ES-I3 (cell line): ENCODE measurements at regions not wholly inside any gene's neighbourhood (a gene's known extent, or its start where the extent isn't known, plus 50 kb on each side); places are given as distances from the start of the nearest gene placed in this dataset.

Source experiments
- H3K36me3 ChIP-seq: 2 replicates; pipeline ENCODE4 v1.6.1; 2013; ENCODE audit warnings: mild to moderate bottlenecking, low read length, control low read depth, moderate library complexity; ENCODE audit not compliant: insufficient read depth
- H3K4me1 ChIP-seq: 2 replicates; pipeline ENCODE4 v1.6.1; 2013; ENCODE audit warnings: mild to moderate bottlenecking, control low read depth, low read length; ENCODE audit not compliant: insufficient read depth
- H3K9ac ChIP-seq: 2 replicates; pipeline ENCODE4 v1.6.1; 2013; ENCODE audit warnings: low read depth, mild to moderate bottlenecking, low read length, moderate library complexity
- H3K9me3 ChIP-seq: 2 replicates; pipeline ENCODE4 v1.6.1; 2013; ENCODE audit warnings: mild to moderate bottlenecking, low read length, moderate library complexity; ENCODE audit not compliant: control insufficient read depth, insufficient read depth

DNA sequence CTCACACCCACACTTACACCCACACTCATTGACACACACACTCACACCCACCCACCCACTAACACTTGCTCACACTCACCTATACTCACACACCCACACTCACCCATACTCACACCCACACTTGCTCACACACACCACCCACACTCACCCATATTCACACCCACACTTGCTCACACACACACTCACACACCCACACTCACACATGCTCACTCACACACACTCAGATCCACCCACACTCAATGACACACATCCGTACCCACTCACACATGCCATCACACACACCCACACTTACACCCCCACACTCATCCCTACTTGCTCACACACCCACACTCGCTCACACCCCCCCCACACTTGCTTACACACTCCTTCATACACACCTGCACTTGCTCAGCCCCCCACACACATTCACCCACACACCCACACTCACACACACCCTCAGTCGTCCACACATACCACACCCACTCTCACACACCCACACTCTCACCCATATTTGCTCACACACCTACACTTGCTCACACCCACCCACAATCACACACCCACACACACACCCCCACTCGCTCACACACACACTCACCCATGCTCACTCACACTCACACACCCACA, 321.1 kb upstream of the N4BP1 start:
- no peaks in the 10 kb centered on the region for H3K4me1 ChIP-seq
- H3K36me3 ChIP-seq: no peaks in the 10 kb centered on the region
- H3K9me3 ChIP-seq: no peaks in the 10 kb centered on the region
- no peak overlapping the region for H3K9ac ChIP-seq

DNA sequence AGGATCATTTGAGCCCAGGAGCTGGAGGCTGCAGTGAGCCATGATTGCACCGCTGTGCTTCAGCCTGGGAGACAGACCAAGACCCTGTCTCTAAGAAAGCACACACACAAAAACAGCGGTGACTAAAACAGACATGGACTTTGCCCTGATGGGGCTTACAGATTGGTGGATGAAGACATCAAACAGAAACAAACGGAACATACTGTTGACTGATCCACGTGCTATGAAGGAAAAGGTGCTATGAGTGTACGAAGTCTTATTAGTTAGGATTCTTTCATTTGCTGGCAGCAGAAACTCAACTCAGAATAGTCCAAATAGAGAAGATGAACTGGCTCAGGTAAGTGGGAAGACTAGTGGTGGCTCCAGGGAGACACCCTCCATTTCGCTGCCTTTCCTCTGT, 309.8 kb upstream of the N4BP1 start:
- Histone ChIP-seq H3K36me3 (no peaks in the 10 kb centered on the region), H3K9me3 (no peaks in the 10 kb centered on the region), H3K9ac (no peak overlapping the region), H3K4me1 (no peaks in the 10 kb centered on the region)

DNA sequence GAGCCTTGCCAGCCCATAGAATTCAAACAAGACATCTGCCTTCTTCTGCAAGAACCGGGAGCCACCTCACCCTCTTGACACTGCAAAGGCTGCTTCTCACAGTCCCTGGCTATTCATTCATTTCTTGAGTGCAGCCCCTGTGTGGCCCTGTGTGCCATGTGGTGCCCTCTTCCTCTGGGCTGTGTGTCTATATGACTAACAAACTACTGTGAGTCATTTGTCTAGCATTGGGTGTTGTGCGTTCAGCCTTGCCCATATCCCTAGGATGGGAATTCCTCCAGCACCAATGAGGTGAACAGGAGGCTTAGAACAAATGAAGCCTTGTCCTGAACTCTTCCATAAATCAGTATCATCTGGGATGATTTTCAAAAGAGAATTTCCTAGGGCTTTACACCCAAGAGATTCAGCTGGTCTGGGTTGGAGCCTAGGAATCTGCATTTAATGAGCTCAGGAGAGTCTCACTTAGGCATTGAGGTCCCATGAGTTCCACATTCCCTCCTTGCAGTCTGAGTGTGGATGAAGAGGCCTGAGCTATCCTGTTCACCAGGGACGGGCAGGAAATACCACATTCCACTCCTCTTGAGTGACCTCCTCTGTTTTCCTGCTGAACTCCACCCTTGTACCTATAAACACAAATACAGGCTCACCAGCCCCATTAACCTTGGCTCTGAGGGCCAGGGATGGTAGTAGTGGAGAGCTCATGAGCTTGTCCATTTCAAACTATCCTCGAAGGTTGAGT, 308.7 kb upstream of the N4BP1 start:
- no peaks in the 10 kb centered on the region for H3K4me1 ChIP-seq
- H3K9me3 ChIP-seq: no peaks in the 10 kb centered on the region
- H3K9ac ChIP-seq: no peak overlapping the region
- H3K36me3 ChIP-seq: no peaks in the 10 kb centered on the region

DNA sequence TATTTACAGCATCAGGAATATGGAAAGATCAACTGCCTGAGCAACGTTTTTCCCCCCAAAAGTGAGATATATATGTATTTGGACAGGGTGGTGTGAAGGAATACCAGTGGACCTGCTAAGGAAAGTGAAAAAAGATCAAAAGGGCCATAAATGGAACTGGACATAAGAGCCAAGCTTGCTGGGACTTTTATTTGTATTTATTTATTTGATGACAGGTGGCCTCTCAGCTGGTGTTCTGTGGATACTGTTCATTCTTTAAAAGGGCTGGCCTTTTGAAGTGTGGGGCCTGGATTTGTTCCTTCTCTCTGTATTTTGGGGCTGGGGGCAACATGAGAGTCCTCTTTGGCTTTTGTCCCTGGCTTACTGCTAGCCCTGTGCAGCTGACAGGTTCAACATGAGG, 306.6 kb upstream of the N4BP1 start:
- Histone ChIP-seq H3K36me3 (no peaks in the 10 kb centered on the region), H3K4me1 (0 out of 2 replicates have a peak, but pooled peaks cover 6% of the 10 kb centered on the region), H3K9ac (no peak overlapping the region), H3K9me3 (no peaks in the 10 kb centered on the region)

DNA sequence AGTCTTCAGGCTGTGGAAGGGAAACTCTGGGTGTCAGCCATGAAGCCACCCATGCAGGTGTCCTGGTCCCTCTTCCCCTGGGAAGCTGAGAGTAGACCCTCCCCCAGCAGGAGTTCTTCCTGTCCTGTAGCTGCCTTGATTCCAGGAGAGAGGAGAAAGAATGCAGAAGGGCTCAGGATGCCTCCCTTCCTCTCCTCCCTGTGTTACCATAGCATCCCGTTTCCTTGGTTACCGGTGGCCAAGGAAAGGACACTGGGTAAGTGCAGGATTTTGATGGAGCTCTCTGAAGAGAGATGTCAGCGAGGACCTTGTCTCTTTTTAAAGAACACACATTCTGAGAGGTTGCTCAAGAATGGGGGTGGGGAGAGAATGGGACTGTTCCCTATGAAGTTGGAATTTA, 304.1 kb upstream of the N4BP1 start:
- Histone ChIP-seq H3K9ac (no peak overlapping the region), H3K36me3 (no peaks in the 10 kb centered on the region), H3K9me3 (no peaks in the 10 kb centered on the region), H3K4me1 (0 out of 2 replicates have a peak, but pooled peaks cover 6% of the 10 kb centered on the region)

DNA sequence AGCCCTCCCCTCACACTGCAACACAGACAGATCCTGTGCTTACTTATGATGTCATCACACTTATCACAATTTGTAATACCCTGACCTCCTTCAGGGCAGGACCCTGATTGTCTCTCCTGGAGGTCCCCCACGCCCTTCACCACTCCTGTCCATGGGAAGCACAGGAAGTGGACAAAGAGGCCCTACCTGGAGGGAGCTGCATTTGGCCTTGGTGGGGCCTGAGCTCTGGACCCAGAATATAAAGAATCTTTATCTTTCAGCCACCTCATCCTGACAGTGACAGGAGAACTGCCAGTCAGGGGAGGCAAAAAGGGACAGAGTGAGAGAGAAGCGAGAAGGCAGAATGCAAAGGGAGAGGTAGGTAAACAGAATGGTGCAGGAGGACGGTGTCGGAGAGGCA, 303.4 kb upstream of the N4BP1 start:
- Histone ChIP-seq H3K9me3 (no peaks in the 10 kb centered on the region), H3K36me3 (no peaks in the 10 kb centered on the region), H3K4me1 (0 out of 2 replicates have a peak, but pooled peaks cover 6% of the 10 kb centered on the region), H3K9ac (no peak overlapping the region)

DNA sequence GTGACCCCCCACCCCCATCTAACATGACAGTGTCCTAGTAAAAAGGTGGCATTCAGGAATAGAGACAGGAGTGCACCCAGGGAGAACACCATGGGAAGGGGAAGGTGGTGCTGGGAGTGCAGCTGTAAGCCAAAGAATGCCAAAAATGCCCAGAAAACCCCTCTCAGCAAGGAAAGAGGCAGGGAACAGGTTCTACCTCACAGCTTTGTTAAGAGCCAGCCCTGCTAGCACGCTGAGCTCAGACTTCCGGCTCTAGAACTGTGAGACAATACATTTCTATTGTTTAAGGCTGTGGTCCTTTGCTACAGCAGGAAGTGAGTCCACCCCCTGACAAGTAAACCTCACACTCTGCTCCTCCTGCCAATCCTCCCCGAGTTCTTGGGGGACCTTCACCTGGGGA, 302.4 kb upstream of the N4BP1 start:
- H3K4me1 ChIP-seq: 0 out of 2 replicates have a peak, but pooled peaks cover 6% of the 10 kb centered on the region
- no peaks in the 10 kb centered on the region for H3K36me3 ChIP-seq
- H3K9ac ChIP-seq: no peak overlapping the region
- no peaks in the 10 kb centered on the region for H3K9me3 ChIP-seq

DNA sequence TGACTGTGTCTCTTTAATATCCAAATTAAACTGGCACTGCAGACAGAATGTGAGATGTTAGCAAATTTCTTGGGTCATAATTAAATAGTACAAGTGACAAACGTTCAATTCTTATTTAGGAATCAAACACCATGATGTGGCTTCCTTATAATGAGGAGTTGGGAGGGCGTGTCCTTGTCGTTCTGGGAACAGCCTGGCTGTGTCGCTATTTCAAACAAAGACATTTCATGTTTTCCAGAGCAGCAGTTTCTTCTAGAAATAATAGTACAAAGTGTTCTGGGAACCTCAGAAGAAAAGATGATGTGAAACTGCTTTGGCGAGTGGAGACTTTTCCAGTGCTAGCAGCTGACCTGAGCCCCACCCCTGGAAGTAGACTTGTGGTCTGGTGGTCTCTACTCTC, 301.7 kb upstream of the N4BP1 start:
- Histone ChIP-seq H3K36me3 (no peaks in the 10 kb centered on the region), H3K9ac (no peak overlapping the region), H3K9me3 (no peaks in the 10 kb centered on the region), H3K4me1 (0 out of 2 replicates have a peak, but pooled peaks cover 6% of the 10 kb centered on the region)

DNA sequence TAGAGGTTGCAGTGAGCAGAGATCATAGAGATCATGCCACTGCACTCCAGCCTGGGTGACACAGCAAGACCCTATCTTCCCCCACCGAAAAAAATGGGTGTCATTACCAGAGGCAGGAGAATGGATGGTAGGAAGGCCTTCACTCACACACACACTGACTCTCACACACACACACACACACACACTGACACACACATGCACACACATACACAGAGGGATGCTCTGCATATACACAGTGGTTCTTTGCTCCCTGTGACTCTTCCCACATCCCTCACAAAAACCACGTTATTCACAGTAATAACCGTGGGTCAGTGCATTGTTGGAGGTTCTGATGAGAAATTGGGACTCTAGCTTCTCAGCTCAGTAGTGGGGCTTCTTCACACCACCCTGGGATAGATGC, 300.2 kb upstream of the N4BP1 start:
- Histone ChIP-seq H3K4me1 (0 out of 2 replicates have a peak, but pooled peaks cover 6% of the 10 kb centered on the region), H3K36me3 (no peaks in the 10 kb centered on the region), H3K9me3 (no peaks in the 10 kb centered on the region), H3K9ac (no peak overlapping the region)

DNA sequence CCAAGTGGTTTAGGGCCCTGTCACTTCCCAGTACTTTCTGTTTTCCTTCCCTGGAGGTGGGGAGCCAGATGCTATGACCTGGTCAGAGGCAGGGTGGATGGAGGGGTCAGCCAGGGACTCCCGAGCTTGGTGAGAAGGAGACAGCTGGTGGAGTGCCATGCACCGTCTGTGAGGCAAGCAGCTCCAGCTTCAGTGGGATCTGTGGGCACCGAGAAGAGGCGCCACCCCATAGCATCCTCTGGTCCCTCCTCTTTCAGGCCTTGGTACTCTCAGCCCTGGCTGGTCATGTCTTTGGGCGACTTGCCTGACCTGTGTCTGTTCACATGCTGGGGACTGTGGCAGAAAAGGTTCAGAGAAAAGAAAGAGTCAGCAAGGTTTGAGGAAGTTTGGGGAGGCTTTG, 299.3 kb upstream of the N4BP1 start:
- H3K9ac ChIP-seq: no peak overlapping the region
- no peaks in the 10 kb centered on the region for H3K9me3 ChIP-seq
- H3K4me1 ChIP-seq: 0 out of 2 replicates have a peak, but pooled peaks cover 6% of the 10 kb centered on the region
- H3K36me3 ChIP-seq: no peaks in the 10 kb centered on the region

DNA sequence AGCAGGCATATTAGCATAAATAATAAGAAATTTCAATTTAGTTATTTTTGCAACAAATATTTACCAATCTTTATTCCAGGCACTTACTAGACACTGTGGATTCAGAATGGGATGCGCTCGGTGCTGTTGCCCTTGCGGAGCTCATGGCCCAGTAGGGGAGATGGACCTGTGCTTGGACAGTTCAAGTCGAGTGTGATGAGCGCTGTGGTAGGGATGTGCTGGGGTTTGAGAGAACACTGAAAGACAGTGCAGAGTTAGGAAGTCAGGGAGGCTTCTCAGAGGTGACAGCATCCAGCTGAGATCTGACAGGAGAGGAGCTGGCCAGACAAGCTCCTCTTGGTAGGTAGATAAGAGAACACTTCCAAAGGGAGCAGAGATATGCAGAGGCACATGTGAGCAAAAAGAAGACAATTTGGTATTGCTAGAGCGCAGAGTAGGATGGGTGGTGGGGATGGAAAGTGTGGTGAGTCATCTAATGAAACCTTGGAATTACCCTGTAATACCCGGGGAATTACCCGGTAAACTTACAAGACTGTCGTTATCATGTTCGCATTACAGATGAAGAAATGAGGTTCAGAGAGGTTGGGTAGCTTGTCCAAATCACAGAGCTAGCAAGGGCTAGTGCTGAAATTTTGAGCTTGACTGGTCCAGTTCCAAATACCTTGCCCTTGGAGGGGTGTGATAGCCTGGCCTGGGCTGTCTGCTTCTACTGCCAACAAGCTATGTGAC, 298.1 kb upstream of the N4BP1 start:
- H3K9ac ChIP-seq: no peak overlapping the region
- H3K36me3 ChIP-seq: no peaks in the 10 kb centered on the region
- H3K4me1 ChIP-seq: 0 out of 2 replicates have a peak, but pooled peaks cover 6% of the 10 kb centered on the region
- H3K9me3 ChIP-seq: no peaks in the 10 kb centered on the region

DNA sequence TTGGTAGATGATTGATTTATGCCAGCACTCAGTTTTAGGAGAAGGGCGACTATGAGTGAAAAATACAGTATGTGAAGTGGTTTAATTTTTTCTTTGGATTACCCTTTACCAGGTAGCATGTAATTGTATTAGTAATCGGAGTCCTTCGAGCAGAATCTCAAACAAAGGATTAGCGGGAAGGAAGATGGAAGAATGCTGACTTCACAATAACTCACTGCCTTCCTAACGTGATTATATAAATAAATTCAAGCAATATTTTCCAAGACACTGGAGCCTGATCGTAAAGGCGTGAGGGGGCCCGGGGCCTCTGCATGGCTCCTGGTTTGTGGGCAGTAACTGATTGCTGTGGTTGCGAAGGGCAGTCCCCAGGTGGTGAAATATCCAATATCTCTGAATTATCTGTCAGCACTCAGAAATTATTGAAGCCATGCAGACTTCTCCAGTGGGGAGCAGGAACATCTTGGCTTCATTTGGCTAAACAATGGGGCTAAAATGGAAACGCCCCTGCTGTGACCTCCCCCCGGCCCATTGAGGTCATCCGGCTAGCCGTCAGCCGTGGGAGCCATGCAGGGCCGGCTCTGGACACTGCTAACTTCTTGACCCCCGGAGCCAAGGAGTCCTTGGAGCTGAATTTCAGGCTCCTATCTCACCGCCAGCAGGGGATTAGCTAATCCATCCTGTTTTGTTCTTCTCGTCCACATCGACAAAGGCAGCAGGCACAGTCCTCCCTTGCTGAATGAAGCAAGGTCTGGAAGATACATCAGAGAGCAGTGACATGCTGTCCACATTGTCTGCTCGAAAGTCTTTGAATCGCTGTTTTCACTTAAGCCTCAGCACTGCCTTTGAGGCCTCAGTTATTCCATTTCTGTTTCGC, 295.9 kb upstream of the N4BP1 start:
- Histone ChIP-seq H3K9ac (no peak overlapping the region), H3K9me3 (no peaks in the 10 kb centered on the region), H3K4me1 (no peaks in the 10 kb centered on the region), H3K36me3 (no peaks in the 10 kb centered on the region)

DNA sequence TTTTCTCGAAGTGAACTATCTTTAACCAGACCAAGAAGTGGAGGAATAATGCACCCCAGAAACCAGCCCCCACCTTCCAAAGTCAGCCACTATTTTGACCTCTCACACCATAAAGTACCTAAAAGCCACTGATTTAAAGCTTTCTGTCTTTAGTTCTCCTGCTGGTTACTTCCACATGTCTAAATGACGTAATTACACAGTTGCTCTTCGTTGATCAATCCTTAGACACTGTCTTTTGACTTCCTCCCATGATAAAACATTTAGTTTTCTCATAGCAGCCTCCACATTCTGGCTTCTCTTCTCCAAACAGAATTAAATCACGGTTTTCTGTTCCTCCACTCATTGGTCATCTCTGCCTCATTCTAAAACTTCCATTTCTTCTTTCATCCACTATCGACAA, 294.4 kb upstream of the N4BP1 start:
- Histone ChIP-seq H3K9ac (no peak overlapping the region), H3K9me3 (no peaks in the 10 kb centered on the region), H3K4me1 (no peaks in the 10 kb centered on the region), H3K36me3 (no peaks in the 10 kb centered on the region)

DNA sequence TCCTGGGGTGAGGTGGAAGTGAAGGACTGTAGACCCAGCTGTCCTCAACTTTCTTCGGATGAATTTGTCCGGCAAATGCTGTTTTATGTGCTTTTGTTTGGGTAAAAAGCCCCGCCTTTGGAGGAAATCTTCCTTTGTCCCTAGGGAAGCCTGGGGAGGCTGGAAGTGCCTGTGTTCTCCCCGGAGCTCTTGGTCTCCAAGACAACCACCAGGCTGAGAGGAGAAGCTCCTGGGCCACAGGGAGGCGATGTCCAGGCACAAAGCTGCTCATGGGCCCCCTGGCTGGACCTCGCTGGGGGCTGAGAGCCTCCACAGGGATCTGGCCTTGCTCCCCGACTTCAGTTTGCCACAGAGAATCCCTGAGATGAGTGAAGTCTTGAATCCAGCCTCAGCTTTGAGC, 293.1 kb upstream of the N4BP1 start:
- Histone ChIP-seq H3K9me3 (no peaks in the 10 kb centered on the region), H3K36me3 (no peaks in the 10 kb centered on the region), H3K9ac (no peak overlapping the region), H3K4me1 (no peaks in the 10 kb centered on the region)
